Iris pigment epithelial cell (primary cell): ENCODE measurements at regions not wholly inside any gene's neighbourhood (a gene's known extent, or its start where the extent isn't known, plus 50 kb on each side); places are given as distances from the start of the nearest gene placed in this dataset.
"Not testable (repeated sequence)": the region's sequence is repeated elsewhere in the genome, so short reads cannot be mapped to it uniquely, and the experiment has no call there.

ENCODE experiments used
- DNase-seq: peaks from one replicate; pipeline ENCODE4 v3.0.0-alpha.2; 2011; ENCODE audit warnings: low read depth

DNA sequence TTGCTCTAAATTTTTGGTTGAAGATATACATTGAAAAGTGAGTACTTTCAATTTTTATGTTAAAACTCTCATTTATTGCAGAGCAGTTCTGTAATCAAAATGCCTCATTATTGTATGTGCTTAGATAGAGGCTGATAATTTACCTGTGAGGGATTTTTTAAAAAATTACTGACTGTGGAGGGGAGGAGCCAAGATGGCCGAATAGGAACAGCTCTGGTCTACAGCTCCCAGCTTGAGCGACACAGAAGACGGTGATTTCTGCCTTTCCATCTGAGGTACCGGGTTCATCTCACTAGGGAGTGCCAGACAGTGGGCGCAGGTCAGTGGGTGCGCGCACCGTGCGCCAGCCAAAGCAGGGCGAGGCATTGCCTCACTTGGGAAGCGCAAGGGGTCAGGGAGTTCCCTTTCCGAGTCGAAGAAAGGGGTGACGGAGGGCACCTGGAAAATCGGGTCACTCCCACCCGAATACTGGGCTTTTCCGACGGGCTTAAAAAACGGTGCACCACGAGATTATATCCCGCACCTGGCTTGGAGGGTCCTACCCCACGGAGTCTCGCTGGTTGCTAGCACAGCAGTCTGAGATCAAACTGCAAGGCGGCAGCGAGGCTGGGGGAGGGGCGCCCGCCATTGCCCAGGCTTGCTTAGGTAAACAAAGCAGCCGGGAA, 89.4 kb downstream of the DDX11 start:
- not testable (repeated sequence) for DNase-seq

DNA sequence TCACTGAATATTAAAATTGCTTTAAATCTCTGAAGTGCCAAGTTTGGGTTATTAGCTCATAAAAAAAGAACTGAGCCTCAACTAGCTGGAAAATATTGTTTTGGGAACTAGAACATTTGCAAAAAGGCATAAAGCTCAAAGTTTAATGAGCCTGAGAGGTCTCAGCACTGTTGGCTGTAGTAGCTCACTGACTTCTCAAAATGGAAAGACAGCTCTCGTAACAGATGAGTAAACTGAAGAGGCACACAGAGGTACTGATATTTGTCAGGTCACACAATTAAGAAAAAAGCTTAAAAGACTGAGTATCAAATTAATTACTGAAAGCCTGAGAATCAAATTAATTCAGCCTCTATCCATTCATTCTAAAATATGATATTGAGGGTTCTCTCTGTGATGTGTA, 100.6 kb downstream of the DDX11 start:
- DNase-seq, result not testable (repeated sequence)

DNA sequence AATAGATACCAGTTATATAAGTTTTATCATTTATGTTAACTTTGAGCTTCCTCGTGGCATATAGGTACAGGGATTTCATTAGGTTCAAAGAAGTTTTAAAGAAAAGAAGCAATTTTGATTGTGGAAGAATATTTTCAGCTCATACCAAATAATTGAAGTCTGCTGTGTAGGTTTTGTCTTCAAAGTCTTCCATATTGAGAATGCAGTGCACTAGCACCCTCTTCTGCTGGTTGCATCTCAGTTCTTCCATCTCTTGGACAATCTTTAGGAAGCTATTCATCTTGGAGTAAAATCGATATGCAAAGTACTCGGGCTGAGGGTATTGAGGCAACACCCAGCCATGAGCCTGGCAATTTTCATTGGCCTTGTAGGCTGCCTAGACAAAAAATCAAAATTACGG, 103.9 kb downstream of the DDX11 start:
- not testable (repeated sequence) for DNase-seq

DNA sequence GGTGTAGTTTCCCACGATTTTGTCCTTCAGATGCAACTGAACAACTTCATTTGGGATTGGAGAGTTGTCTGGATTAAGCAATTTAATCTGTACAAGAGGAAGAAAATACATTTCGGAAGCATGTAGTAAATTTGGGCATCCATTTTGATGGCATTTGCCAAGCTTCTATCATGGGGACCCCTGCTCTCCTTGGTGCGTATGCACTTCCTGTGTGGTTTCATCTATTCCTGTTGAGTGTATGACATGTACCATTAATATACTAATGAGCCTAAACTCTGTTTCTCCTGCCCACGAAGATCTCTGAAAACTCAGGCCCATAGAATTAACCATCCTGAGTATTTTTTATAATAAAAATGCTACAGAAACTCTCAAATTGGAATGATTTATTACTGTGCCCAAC, 105.2 kb downstream of the DDX11 start:
- DNase-seq, result not testable (repeated sequence)

DNA sequence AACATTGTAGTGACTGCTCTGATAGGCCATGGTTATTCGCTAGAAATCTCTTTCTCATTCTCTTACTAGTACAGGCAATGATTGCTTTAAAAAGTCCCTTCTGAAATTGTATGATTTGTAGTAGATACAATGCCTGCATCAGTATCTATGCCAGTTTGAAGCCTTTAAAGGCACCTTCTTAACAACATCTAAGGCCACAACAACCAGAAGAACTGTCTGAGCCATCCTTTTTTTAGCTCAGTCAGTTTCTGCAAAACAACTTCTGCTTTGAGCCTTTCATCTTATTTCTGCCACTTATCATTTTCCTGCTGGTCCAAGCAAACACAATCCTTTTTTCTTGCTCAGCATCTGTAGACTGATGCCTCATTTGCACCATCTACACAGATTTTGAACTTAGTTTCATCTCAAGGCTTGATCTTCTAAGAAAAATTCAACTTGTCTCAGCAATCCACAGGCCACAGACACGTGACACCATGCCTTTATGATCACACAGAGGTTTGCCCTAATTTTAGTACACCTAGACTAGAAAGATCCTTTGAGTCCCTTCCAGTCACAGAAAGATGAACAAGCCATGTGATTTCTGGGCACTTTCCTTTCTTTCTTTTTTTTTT, 106.1 kb downstream of the DDX11 start:
- not testable (repeated sequence) for DNase-seq

DNA sequence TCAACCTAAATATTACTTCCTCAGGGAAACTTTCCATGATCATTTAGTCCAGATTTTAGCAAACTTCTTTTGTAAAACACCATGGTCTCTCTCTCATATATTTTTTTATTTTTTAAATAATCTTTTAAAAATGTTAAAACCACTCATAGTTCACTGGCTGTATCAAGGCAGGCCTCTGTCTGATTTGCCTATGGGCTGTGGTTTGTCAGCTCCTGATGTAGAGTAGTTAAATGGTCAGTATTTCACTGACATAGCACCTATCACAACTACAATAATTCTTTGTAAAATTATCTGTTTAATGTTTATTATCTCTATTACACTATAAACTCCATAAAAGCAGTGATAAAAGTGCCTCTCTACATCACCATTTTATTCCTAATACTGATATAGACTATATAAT, 108.9 kb downstream of the DDX11 start:
- DNase-seq, result not testable (repeated sequence)

DNA sequence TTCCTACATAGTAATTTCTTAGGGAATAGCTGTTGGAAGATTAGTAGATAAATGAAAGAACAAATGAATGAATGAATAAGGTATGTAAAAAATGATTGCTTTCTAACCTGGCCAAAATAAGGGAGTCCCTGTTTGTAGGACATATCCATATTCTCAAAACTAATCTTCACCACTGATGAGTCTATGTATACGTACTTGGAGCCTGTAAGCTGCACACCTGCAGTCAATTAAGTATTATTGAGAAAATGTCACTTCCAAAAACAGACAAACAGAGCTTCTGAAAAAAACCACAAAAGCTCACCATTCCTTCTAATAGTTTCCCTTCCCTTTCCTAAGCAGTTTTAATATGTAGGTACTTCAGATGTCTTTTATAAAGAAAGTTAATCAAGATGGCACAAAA, 109.4 kb downstream of the DDX11 start:
- not testable (repeated sequence) for DNase-seq

DNA sequence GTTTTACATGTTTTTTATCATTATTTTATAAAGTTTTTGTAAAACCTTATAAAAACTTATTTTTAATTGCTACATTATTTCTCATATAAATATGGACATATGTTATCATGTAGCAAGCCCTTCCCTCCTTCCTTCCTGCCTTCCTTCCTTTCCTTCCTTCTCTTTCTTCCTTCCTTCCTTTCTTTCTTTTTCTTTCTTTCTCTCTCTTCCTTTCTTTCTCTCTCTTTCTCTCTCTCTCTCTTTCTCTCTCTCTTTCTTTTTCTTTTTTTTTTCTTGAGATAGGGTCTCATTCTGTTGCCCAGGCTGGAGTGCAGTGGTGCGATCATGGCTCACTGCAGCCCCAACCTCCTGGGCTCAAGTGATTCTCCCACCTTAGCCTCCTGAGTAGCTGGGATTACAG, 110.2 kb downstream of the DDX11 start:
- DNase-seq, result not testable (repeated sequence)

DNA sequence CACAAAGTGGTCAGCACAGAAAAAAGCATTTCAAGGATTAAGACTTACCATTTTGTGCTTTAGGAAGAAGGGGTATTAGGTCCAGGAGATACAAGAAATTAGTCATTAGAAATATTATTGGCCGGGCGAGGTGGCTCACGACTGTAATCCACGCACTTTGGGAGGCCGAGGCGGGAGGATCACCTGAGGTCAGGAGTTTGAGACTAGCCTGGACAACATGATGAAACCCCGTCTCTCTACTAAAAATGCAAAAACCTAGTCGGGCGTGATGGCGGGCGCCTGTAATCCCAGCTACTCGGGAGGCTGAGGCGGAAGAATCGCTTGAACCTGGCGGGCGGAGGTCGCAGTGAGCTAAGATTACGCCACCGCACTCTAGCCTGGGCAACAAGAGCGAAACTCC, 111.0 kb downstream of the DDX11 start:
- DNase-seq, result not testable (repeated sequence)

DNA sequence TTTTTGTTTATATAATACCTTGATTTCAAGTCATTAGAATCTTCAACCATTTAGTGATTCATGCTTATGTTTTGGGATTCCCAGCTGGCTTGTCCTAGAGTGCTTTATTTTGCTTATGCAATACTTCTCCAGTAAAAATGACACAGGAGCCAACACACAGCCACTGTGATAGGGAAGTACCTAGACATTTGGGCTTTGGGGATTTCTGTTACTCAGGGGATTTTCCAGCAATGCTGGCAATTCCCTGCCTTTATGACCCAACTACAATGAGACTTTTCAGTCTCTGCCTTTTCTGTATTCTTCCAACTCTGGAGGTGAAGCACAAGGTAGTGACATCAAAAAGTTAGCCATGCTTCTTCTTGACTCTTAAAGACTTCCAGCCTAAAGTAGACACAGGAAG, 119.0 kb downstream of the DDX11 start:
- DNase-seq, result not testable (repeated sequence)

DNA sequence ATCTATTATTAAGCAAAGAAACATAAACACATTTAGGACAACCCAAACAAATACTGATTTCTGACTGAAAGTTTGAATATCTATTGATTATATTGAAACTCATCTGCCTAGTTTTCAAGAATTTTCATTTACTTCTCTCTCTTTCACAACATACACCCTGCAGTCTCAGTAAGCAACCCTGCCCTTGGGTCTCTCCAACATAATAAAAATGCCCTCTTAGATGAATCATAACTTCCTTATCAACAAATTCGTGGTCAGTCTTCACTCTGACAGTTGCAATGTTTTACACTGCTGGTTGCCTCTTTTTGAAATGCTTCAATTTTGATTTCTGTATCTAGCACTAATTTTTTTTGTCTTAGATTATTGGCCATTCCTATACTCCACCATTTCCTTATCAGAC, 122.0 kb downstream of the DDX11 start:
- peak; percentile 37 for DNase-seq

DNA sequence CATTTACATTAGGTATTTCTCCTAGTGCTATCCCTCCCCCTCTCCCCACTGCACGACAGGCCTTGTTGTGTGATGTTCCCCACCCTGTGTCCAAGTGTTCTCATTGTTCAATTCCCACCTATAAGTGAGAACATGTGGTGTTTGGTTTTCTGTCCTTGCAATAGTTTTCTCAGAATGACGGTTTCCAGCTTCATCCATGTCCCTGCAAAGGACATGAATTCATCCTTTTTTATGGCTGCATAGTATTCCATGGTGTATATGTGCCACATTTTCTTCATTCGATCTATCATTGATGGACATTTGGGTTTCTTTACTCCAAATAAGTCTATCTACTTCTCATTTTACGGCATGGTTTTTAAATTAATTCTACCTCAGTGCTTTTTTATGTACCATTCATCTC, 125.8 kb downstream of the DDX11 start:
- DNase-seq, result not testable (repeated sequence)

DNA sequence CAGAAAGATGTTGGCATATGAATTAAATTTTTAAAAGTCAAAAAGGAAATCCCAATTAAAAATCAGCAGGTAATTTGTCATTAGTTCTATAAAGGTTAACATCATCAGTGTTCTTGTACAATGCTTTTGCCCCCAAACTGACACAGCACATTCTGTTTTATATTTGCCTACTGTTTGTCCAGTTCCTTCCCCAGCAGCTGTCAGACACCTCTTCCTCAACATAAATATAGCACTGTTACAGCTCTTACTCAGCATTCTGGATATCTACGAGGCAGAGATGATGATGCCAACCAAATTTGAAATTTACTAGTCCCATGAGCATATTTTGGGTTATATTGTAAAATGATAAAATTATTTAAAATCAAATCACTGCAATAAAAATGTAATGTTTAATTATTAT, 124.6 kb downstream of the SINHCAF start:
- no peak for DNase-seq

DNA sequence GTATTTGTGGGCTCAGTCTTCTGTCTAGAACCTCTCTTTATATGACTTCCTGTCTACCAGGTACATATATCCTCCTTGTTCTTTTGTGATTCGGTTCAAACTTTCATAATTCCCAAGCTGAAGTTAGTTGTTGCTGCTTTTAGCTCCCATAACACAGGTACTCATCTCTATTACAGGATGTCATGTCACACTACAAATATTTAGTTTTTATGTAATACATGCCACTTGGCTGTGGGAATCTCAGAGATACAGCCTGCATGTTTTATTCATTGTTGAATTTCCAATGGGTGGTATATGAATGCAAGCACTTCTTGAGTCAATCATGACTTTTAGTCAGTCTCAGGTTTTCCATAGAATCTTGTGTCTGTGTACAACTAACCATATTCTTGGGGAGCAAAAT, 122.7 kb downstream of the SINHCAF start:
- DNase-seq, result no peak

DNA sequence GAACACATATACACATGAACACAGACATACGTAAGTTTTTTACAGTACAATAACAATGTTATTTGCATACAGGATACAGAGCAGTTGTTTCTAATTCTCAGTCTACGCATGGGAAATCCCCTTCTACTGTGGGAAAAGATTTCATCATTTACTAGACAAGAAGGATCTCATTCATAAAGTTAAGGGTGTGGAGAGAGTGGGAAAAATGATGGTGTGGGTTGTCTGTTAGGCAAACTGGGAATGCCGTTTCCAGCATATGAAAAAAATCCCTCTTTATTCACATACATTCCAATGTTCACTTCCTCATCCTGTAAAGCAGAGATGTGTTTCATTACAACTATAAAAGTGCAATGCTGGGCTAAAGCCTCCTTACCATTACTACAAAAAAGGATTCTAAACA, 120.9 kb downstream of the SINHCAF start:
- DNase-seq, result peak; percentile 68

DNA sequence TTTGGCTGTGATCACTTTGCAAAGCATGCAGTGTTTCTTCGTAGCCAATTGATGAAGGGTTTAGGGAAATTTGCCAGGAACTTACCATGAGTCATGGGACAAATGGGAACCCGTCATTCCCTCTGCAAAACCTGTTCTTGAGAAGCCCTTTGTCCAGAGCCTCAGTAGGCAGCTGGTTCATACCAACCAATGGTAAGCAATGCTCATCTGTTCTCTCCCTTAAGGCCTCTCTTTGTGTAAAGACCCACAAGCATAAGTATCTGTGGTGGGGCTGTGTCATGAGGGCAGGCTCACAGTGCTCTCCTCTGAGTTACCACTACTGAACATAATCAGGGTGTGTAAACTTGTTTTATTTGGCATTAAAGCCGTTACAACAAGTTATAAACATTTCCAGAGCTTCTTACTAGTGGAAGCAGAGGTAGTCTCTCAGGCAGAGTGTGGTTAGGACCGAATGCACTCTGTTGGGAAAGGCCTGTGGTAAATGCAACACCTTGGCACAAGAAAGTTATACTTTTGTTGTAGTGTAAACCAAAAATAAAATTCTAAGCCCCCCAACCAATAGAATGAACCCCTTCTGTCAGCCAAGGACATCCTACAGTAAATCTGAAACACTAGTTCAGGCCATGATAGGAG, 119.8 kb downstream of the SINHCAF start:
- peak; percentile 71 for DNase-seq

DNA sequence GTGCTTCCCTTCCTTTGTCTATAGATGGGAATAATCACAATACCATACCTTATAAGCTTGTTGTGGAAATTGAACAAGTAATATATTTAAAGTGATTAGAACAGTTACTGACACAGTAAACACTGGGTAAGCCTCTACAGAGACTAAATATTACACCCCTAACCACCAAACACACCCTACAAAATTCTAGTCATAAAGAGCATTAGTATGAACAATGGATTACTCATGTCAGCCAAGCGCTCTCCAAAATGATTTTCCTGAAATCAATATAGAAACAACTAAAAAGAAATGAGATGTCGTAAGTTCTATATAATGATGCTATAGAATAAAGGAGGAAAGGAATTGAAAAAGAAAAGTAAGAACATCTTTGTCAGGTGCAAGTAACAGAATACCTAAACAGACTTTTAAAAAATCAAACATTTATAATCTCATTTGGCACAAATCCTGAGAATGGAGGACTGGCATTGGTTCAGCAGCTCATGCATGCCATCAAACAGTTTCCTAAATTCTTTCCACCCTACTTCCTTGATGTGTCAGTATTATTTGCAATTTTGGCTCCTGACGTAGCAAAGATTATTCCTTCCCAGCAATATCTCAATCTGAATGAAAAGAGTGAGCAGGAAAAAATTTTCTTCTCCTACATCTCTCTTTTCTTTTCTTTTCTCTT, 118.0 kb downstream of the SINHCAF start:
- DNase-seq, result no peak

DNA sequence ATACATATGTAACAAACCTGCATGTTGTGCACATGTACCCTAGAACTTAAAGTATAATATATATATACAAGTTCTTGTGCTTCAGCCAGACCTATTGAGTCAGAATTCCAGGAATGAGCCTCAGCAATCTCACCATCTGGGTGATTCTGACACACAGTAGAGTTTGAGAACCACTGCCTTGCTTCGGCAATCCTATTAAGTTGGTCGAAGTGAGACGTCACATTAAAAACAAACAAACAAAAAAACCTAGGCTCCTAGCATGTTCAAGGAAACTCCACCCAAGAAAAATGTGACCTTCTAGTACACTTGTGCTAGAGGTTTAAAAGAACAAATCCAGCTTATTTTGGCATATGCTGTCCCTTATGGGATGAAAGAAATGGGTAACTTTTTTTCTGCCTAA, 115.8 kb downstream of the SINHCAF start:
- DNase-seq, result peak; percentile 61

DNA sequence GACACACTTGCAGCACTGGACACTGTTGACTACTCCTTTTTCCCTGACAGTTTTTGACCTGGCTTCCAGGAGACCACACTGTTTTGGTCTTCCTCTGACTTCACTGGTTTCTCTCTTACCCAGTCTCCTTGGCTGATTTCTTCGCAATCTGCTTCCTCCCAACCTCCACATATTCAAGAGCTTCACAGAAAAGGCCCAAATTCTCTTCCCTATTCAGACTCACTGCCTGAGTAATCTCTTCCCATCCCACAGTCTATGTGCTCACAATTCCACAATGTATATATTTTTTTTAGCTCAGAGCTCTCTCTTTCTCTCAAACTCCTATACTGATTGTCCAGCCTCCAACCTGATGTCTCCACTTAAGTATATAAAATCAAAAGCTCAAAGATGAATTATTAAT, 115.4 kb downstream of the SINHCAF start:
- no peak for DNase-seq

DNA sequence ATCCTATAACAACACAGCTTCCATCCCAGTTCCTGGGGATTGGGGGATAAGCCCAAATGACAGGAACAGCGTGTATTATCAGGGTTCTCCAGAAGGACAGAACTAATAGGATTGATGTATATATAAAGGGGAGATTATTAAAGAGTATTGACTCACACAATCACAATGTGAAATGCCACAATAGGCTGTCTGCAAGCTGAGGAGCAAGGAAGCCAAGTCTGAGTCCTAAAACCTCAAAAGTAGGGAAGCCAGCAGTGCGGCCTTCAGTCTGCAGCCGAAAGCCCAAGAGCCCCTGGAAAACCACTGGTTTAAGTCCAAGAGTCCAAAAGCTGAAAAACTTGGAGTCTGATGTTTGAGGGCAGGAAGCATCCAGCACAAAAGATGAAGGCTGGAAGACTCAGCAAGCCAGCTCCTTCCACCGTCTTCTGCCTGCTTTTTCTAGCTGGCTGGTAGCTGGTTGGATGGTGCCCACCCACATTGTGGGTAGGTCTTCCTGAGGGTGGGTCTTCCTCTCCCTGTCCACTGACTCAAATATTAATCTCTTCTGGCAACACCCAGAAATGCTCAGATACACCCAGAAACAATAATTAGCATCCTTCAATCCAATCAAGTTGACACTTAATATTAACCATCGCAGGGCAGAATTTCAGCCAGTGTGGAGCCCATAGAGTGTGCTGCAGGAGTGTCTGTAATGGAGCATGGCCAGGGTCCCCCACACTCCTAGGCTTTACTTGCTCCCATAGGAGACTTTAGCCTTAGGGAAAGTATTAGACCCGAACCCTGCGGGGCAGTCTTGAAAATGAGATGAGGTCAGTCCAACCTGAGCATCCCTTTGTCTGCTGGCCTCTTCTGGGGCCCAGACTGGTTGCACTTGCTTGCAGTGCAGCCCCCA, 111.1 kb downstream of the SINHCAF start:
- DNase-seq, result peak; percentile 19

DNA sequence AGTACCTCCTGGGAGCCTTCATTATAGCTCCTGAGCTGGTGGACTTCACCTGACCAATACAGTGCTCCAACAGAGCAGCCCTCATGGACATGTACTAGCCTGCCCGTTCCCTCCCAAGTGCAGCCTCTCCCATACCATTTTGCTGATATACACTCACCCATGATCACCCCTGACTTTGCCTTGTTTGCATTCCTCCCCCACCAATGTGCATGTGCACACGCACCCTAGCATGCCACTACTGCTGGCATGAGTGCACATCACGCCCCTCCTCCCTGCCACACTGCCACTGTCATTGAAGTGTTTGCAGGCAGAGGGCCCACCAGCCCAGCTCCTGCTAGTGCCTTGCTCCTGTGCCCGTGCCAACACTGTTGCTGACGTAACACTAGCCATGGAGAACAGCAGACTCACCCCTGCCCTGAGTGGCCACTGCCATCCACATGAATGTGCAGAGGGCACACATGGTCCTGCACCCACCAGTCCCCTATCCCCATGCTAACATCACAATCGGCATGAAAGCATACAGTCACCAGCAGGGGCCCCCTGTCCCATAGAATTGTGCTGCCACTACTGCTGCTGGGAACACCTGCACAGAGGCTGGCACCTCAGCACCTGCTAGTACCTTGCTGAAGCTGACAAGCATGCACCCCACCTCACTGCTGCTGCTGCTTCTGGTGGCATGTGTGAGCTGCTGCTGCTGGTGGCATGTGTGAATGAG, 110.3 kb downstream of the SINHCAF start:
- DNase-seq, result no peak
